GM21423 (cell line): ENCODE measurements at regions not wholly inside any gene's neighbourhood (a gene's known extent, or its start where the extent isn't known, plus 50 kb on each side); places are given as distances from the start of the nearest gene placed in this dataset.

Source experiments
- ATAC-seq: cut with Tn5 transposase; IDR thresholded peaks from one replicate; pipeline ENCODE4 v1.9.1; 2021; ENCODE audit warnings: mild to moderate bottlenecking, moderate library complexity; ENCODE audit not compliant: unreplicated experiment

DNA sequence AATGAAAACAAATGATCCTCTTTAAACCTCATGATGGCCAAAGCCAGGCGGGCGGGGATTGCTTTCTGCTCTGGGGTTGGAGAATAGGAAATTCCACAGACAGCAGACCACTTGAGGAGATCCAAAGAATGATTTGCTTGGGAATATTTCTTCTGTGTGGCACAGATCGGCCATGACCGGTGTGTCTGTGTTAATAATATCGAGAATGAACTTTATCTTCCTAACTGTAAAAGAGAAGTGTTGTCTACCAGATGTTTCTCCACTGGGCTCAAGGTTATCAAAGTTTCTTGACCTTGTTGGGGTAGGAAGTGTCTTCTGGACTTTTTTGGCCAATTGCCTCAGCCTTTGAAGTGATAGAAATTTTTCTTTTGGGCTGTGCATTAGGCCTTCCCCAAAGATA is 186.6 kb upstream of the ZFHX3 start:
- no peak for ATAC-seq

DNA sequence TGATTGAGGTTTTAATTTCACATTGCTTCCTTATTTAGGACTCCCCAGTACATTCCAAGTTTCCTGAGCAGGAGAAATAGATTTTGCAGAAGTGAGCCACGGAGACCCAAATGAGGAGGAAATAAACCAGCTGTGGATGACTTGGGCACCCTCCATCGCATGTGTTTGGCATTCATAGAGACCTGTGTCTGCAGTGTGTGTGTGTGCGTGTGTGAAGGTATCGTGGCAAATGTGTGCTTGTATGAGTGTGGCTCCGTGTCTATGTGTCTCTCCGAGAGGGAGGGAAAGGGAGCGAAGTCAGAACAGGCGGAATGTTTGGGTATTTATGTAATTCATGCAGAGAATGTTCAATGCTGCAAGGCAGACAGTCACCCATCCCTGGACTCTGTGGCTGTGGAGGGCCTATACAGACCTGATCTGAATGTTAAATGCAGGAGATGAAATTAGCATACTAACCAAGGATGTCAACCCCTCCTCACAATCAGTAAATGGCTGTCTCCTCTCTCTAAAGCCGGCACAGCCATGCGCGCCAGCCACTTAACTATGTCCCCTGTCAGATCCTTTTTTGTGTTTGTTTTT is 186.0 kb upstream of the ZFHX3 start:
- no peak for ATAC-seq

DNA sequence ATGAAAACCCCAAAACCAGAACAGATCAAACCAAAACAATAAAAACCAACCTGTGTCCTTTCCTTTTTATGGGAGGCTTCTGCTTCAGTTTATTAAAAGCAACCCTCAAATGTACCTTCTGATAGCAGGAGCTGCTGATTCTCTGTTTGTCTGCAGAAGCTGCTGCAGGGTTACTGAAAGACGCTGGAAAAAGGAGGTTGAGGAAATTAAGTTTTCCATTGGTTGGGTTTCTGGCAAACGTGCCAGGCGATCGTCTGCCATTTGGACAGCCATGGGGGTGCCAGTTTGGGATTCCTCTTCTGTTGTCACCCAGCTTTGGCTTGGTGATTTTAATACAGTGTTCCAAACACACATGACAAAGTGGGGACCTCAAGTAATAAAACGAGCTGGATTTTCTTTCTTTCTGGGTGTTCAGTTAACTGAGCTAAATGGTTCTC is 185.4 kb upstream of the ZFHX3 start:
- ATAC-seq, result no peak

DNA sequence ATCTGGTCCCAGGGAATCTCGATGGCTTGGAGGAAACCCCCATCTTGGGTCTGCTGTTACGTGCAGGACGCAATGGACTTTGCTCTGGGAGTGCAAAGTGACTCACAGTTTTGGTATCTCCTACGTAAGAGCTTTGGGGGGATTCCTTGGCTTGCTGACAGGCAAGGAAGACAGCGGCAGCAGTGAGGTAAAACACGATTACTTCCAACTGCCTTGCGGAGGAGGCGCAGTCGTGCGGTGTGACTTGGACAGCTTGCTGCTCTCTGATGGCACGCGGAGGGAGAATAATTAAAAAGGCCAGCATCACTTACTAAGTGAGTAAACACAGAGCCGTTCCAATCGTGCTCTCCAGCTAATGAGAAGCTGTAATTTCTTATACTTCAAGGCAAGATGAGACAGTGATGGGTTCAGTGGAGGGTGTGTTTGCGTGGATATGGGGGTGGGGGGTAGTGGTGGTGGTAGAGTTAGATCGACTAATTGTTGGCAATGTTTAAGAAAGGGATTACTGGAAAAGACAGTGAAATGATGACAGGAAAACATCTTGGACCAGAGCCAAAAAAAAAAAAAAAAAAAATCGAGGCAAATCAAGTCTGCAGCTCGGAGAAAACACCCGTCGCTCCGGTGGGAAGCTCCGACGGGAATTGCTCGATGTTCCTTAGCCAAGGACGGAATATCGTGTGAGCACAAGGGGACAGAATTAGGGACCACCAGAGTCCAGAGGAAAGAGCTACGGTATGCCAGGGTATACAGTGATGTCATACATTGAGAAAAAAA is 184.8 kb upstream of the ZFHX3 start:
- ATAC-seq, result no peak

DNA sequence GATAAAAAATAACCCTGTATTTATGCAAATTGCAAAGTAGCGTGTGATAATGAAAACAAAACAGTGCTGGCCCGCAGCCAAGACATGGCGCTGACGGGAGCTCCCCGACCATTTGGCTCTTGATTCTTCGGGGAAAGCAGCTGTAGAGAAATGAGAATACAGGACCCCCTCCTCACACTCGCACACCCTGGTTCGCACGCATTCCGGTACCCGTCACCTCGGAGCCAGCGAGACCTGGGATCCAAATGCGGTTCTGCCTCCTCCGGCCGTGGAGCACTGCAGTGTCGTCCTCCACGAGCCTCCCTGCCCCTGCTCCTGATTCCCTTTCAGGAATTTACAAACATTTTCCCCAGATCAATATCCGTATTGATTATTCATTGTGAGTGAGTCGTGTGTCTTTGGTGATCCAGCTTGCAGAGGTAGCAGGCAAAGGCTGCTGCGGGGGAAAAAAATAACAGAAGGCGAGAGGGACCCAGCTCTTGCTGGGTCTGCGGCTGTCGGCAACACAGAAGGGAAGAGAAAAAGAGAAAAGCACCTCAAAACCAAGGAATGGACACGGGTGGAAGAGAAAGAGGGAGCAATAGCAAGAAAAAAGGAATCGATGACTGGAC is 184.1 kb upstream of the ZFHX3 start:
- no peak for ATAC-seq

DNA sequence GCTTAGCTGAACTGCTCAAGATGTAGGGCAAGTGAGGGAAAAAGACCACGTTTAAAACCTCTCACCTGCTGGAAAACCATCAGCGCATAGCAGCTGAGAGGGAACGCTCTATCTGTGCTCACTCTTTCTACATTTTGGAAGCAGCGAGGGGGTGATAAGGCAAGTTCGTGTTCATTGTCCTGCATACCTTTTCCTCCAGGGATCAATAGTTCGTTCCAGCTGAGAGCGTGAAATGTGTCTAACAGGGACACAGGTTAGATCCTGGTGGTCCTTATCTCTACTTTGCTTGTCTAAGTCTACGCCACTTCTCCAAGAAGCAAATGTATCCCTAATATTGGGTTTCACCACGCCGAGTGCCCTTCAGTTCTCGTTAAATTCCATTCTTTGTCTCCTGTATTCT is 183.5 kb upstream of the ZFHX3 start:
- no peak for ATAC-seq

DNA sequence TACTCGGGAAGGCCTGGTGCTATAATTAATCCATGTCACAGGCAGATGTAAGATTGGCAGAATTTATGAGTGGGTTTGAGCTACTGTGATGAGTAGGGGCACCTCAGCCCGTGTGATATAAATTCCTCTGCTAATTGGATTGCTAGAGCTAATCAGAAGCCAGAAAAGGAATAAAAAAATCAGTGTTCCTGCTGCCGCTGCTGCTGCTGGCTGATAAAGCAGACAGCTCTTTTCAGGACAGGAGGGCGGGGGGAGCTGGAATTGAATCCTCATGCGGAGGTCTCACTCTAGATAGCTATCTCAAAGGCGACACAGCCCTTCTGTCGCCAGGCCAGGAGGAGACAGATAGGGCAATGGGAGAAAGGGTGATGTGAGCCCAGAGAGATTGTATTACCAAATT is 182.7 kb upstream of the ZFHX3 start:
- no peak for ATAC-seq

DNA sequence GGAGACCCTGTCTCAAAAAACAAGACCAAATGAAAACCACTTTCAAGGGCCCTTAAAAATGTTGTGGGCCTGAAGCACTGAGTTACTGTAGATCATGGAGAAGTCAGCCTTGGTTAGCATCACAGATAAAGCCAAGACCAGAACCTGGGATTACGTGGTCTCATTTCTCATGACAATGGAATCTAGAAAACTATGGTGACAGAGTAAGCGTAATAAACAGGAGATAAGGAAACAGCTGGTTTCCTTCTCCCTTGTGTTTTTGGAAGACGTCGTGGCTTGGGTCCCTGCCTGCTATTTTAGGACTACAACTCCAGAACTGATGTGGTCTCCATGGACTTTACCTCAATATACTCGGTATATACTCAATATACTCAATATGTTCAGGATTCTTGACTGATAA is 180.7 kb upstream of the ZFHX3 start:
- ATAC-seq, result no peak

DNA sequence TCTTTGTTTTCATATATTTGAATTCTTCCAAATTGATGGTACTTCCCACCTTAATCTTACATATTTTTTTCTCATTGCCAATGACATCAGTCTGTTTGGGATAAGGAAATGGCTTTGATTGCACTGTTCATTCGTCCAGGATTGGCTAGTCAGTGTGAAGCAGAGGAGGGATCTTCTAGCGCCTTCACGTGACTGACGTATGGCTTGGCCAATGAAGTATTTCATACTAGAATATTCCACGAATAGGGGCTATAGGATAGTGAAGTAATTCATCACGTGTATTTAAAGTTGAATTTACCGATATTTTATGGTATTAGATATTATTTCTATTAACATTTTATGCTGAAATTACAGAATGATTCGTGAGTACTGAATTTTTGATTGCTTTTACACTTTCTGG is 178.7 kb upstream of the ZFHX3 start:
- ATAC-seq, result no peak

DNA sequence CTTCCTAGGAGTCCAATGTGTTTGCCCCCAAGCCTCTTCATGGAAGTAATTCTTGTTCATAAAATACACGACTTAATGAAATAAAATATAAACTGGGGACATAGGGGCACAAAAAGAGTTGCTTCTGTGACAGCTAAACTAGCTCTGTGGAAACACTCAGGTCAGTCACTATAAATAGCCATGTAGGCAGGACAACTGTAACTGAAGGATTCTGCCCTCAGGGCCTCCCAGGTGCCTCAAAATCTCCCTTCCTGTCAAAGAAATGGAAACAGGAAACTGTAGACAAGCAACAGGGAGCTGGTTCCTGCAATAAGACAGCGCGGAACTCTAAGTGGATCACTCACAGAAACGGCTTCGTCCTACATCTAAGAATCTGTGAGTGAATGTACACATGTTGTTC is 178.1 kb upstream of the ZFHX3 start:
- ATAC-seq, result no peak

DNA sequence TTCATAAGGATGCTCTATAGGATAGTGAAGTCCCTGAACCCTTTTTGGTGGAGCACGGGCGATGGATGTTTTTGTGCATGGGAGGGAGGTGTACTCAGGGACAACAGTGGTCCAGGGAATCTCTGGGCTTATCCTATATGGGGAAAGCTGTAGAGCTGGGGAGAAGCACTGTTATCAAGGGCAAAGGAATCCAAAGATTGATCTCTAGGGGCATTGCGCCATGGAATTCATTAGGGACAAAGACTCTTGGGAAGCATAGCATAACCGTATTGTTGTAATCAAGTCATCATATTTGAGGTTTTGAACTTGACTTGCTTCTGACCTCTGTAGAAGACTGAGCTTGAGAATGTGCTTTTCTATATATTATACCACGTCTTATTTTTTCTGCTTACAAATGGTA is 172.9 kb upstream of the ZFHX3 start:
- no peak for ATAC-seq

DNA sequence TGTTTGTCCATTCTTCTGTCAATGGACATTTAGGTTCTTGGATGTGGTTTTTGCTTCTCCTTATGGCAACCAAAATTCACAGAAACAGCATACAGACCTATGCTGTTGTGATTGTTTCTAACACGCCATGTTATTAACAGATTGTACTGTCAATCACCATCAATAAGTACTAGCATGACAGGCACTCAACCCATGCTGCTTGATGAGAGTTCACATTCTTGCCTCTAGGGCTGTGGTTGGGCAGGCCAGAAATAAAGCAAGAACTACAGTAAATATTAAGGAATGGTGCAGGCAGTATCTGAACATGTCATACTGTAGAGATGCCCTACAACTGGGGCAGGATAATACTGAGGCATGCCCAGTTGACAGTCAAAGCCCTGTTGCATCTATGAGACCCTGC is 171.2 kb upstream of the ZFHX3 start:
- no peak for ATAC-seq

DNA sequence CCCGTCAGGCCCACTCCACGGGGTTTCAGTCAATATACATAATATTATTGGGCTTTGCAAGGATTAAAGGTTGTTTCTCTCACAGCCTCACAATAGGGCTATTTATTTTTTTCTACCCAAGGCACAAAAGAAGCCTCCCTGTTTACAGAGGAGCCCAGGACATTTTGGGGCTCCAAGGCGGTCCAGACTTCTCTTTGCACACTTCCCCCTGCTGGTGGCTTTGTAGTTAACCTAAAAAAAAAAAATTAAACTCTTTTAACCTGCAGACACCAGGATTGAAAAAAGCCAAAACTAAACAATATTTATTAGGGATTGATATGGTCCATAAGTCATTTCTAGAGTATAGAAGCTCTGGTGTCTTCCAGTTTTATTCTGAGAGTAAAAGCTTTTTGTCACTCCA is 169.7 kb upstream of the ZFHX3 start:
- ATAC-seq, result no peak

DNA sequence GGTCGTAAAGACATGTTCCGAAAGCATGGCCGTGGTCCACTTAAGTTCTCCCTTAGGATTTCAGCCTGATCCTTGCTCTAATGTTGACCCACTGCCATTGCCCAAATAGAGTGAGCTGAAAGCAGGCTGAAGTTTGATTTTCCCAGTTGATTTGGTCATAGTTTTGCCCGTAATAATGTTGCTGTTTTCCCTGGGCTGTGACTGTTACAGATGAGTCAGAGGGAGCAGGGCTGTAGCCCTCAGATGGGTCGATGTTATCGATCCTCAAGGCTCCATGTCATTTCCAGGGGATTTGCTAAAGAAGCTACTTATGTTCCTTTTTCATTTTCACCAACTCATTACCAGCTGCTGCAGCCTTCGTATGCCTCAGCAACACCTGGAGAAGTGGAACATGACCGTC is 169.0 kb upstream of the ZFHX3 start:
- ATAC-seq, result no peak

DNA sequence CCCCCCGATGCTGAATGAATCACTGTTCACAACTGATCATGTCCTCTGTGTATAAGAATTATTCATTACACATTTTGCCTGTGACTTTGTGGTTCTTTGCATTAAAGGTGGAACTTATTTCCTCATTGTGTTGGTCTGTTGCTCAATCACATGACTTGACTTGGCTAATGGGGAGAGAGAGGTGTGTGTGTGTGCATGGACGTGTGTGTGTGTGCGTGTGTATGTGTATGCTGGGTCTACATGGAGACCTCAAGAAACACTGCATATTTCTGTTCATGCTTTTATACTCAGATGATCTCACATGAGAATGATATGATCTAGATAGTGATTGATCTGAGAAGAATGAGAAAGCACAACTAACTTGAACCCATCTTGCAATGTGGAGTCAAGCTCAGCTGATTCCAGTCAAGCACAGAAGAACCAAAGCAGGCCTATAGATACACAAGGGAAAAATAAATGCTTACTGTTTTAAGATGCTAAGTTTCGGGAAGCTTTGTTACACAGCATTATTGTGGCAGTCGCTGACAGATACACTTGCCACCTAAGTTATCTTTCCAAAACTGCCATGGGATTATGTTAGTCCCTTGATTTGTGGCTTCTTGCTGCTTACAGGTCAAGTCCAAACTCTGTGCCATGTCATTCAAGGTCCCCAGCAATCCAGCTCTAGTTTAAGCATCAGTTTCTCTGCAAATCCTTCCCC is 167.9 kb upstream of the ZFHX3 start:
- ATAC-seq, result no peak

DNA sequence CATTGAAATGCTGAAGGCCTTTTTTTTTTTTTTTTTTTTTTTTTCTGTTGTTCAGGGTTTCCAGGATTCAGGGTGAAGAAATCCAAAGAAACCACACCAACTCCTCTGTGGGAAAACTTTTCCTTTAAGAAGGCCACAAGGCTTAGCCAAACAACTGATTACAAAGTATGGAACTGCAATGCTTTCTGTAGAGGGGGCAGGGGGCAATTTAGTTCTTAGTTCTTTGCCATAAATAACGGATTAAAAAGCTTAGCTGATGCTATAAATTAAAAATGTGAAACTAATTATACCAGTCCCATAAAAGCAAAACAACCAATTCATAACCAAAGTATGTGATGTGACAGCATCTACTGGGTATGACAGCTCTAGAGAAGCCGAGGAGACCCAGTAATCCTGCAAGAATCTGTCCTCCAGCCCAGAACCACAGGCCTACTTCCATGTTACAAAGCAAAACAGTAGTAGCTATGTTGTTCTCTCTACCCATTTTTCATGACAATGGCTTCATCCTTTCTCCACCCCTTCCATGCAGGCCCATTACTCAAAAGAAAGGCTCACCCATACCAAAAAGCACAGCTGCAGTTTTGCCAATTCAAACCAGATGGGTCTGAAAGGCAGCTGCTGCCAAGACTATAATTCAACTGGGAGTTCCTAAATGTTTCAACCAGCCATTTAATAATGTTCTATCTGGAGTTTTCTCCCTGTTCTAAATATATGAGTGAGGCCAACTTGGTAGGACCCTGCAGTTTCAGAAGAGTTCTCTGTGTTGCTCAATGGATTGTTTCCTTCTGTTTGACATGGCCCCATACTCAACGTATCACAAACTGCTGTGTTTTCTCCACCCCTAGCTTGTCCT is 167.1 kb upstream of the ZFHX3 start:
- ATAC-seq, result no peak

DNA sequence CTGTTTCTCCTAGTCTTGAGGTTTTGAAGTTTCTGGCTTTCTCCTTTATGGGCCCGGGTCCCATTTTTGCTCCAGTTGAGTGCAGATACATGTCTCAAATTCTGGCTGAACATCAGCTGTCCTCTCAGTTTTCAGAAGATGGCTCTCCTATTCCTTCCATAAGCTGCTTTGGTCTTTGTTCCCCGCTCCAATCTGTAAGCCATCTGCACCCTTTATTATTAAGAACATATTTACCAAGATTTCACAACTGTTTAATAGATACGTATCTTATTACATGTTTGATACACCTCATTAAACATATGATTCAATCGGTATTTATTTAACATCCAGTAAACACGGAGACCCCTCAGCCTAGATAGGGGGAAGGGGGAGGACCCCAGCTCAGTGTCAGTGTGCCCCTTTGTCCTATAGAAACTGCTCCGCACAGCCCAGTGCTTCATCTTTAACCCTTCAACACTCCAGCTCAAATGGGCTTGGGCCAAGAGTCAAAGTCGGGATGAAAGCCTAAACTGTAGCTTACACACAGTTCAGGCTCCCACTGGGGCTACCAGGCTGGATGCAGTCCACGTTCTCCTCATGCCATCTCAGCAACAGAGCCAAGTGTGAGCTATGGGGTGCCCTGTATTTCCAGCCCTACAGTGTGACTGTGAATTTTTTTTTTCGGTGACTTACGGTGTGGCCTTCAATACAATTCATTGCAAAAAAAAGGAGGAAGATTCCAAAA is 166.0 kb upstream of the ZFHX3 start:
- ATAC-seq, result no peak

DNA sequence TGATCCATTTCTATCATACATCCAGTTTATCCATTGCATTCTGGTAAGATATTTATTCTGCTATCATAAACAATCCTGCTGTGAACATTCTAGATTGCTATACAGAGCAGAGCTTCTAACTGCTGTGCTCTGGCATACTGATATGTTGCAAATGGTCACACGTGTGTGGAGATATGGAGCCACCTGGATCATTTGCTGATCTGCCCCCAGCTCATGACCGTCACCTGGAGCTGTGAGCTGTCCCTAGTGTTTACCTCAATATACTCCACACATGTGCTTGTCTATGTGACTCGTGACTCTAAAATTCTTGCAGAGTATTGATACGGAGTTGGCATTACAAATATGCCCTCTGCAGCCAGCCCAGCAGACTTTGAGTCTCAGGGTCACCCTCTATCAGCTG is 164.5 kb upstream of the ZFHX3 start:
- ATAC-seq, result no peak

DNA sequence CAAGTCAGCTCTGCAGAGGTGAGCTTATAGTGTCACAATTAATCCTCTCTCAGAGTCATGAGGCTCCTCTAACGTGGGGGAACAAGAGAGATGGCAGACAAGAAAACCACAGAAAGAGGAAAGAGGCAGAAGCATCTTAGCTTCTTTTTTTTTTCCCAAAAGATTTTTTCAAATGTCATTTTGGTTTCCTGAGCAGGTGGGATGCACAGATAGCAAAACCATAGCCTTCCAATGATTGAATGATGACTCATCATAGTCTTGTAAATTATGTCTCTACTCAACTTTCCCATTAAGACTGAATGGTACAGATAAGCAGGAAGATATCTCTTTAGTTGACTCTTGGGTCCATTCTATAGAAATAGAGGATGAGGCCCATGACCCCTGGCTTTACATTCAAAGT is 162.8 kb upstream of the ZFHX3 start:
- no peak for ATAC-seq

DNA sequence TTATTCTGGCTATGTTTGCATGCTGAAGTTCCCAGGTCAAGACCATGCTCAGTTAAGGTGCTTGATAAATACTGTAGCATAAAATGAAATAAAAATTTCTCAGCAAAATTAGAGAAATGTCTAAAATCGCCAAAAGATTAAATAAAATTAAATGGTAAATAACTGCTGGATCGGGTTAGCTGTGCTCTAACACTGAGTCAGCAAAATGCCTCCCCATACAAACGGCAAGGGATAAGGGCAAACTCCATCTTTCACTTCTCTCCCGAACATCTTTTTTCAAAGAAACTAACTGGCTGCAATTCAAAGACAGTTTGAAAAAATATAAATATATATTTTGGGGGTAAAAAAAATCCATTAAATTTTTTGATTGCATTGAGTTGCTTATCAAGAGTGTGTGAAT is 162.2 kb upstream of the ZFHX3 start:
- no peak for ATAC-seq
